Neutrophil (primary cell): ENCODE measurements at regions not wholly inside any gene's neighbourhood (a gene's known extent, or its start where the extent isn't known, plus 50 kb on each side); places are given as distances from the start of the nearest gene placed in this dataset.

Experiments
- H3K27ac ChIP-seq: fragments of 200-600 bp; sonication (generic); 2 replicates; pipeline ENCODE4 v1.5.1; 2016; ENCODE audit warnings: mild to moderate bottlenecking, moderate library complexity
- H3K27me3 ChIP-seq: fragments of 200-600 bp; sonication (generic); 2 replicates; pipeline ENCODE4 v1.6.0; 2016; ENCODE audit warnings: mild to moderate bottlenecking
- H3K36me3 ChIP-seq: fragments of 200-600 bp; sonication (generic); 2 replicates; pipeline ENCODE4 v1.5.1; 2017
- H3K4me1 ChIP-seq, 2 experiments: fragments of 200-600 bp in 1 of 2; sonication (generic) in 1 of 2; 1 replicate in 1 of 2; 2 replicates in 1 of 2; pipeline versions ENCODE4 v1.5.1 to v1.6.1; 2013 to 2016; ENCODE audit warnings: low read depth in 1 of 2, low read length in 1 of 2, mild to moderate bottlenecking in 1 of 2, moderate library complexity in 1 of 2; ENCODE audit not compliant: control insufficient read depth in 1 of 2, insufficient read depth in 1 of 2
- H3K4me3 ChIP-seq, 2 experiments: fragments of 200-600 bp in 1 of 2; sonication (generic) in 1 of 2; 1 replicate in 1 of 2; 2 replicates in 1 of 2; pipeline ENCODE4 v1.5.1; 2013 to 2016; ENCODE audit warnings: low read depth in 1 of 2, low read length in 1 of 2, mild to moderate bottlenecking in 1 of 2, moderate library complexity in 1 of 2
- H3K9me3 ChIP-seq: fragments of 200-600 bp; sonication (generic); 2 replicates; pipeline ENCODE4 v1.5.1; 2016
- TF ChIP-seq, protein P1 (sequence below): fragments of 200-600 bp; sonication (generic); IDR thresholded peaks from 2 replicates; pipeline ENCODE4 v1.5.1; 2016; ENCODE audit warnings: antibody characterized with exemption

DNA sequence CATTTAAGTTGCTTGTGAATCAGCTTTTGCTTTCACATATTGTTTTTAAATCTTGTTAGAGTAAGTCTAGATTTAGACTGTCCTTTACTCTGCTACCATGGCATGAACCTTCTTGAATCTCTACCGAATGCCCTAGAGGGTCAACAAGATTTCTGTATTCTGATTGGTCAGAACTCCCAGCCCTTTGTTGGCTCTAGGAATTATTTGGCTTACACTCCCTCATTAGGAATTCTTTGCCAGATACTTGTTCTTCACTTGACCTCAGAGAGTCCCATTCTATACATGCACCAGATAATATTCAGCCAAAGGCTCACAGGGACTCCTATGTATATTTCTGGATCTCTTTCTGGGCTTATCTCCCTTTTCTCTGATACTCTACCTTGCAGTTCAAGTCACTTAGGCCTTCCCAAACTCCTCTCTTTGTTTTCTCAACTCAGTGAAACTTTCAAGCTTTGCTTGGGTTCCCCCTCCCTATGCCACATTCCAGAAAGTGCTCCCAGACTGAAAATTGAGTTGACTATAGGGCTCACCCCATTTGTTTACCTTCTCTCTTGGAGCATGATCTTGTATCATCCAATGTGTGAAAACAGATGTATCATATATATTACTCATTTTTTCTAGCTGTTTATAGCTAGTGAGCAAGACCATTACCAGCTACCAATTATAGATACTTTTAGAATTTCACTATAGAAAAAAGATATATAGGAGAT lies 405.0 kb downstream of the PLPP3 start:
- Histone ChIP-seq H3K27me3 (no peaks in the 10 kb centered on the region), H3K27ac (no peak overlapping the region), H3K4me1 (no peaks in the 10 kb centered on the region), H3K9me3 (no peaks in the 10 kb centered on the region), H3K36me3 (no peaks in the 10 kb centered on the region), H3K4me3 (no peak overlapping the region)
- TF ChIP-seq, protein P1, sequence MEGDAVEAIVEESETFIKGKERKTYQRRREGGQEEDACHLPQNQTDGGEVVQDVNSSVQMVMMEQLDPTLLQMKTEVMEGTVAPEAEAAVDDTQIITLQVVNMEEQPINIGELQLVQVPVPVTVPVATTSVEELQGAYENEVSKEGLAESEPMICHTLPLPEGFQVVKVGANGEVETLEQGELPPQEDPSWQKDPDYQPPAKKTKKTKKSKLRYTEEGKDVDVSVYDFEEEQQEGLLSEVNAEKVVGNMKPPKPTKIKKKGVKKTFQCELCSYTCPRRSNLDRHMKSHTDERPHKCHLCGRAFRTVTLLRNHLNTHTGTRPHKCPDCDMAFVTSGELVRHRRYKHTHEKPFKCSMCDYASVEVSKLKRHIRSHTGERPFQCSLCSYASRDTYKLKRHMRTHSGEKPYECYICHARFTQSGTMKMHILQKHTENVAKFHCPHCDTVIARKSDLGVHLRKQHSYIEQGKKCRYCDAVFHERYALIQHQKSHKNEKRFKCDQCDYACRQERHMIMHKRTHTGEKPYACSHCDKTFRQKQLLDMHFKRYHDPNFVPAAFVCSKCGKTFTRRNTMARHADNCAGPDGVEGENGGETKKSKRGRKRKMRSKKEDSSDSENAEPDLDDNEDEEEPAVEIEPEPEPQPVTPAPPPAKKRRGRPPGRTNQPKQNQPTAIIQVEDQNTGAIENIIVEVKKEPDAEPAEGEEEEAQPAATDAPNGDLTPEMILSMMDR = no peak

DNA sequence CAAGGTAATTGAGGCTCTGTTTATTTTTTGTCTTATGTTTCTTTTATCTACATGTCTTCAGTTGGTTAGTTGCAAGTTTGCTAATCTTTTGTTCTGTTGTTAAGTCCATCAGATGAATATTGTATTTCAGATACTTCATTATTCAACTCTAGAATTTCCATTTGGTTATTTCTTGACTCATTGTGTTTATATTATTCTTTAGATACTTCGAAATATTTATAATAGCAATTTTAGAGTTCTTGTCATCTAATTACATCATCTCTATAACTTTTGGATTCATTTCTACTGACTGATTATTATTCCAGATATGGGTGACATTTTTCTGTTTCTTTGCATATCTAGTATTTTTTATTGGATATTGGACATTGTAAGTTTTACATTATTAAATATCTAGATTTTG lies 405.6 kb downstream of the PLPP3 start:
- no peak overlapping the region for H3K27ac ChIP-seq
- H3K36me3 ChIP-seq = no peaks in the 10 kb centered on the region
- H3K27me3 ChIP-seq = no peaks in the 10 kb centered on the region
- no peaks in the 10 kb centered on the region for H3K9me3 ChIP-seq
- TF ChIP-seq, protein P1 = no peak
- H3K4me1 ChIP-seq = no peaks in the 10 kb centered on the region
- H3K4me3 ChIP-seq = no peak overlapping the region

DNA sequence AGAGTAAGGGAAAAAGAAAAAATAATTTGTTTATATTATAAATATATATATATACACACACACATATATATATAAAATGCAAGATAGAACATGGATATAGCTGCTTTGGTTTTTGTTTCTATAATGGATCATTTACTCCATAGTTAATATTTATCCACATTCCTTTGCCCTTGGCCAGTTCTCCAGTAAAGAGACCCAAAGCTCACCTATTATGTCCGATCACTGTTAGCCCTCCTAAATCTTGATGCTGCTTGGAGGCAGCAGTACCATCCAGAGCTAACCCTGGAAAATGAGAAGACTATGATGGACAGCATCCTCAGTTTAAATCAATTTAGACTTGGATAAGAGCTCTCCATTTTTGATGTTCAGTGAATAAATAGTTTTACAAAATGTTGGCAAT lies 407.7 kb downstream of the PLPP3 start:
- Histone ChIP-seq H3K4me1 (no peaks in the 10 kb centered on the region), H3K36me3 (no peaks in the 10 kb centered on the region), H3K9me3 (no peaks in the 10 kb centered on the region), H3K27ac (no peak overlapping the region), H3K27me3 (no peaks in the 10 kb centered on the region), H3K4me3 (no peak overlapping the region)
- TF ChIP-seq, protein P1 = no peak

DNA sequence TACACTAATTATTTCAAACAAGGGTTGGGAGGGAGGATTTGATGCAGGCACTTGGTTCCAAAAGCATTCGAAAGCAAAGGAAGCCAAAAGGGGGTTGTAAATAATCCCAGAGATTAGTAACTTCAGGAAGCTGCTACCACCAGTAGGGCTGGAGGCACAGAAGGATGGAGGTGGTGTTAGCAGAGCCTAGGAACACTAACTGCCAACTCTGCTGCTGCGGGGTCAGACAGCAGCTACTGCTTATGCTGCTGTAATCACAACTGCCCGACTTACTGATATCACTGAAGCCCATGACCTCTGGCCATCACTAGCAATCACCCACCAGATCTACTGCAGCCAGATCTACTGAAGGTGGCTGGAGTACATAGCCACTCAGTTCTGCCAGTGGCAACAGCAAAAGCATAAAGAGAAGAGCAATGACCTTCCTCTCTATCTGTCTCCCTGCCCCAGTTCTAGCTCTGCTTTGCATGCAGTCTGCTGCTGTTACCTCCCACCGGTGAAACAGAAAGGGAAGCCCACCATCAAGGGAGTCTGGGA lies 408.5 kb downstream of the PLPP3 start:
- H3K4me1 ChIP-seq = no peaks in the 10 kb centered on the region
- no peak overlapping the region for H3K27ac ChIP-seq
- H3K36me3 ChIP-seq = no peaks in the 10 kb centered on the region
- H3K27me3 ChIP-seq = no peaks in the 10 kb centered on the region
- H3K4me3 ChIP-seq = no peak overlapping the region
- no peaks in the 10 kb centered on the region for H3K9me3 ChIP-seq
- TF ChIP-seq, protein P1 = no peak

DNA sequence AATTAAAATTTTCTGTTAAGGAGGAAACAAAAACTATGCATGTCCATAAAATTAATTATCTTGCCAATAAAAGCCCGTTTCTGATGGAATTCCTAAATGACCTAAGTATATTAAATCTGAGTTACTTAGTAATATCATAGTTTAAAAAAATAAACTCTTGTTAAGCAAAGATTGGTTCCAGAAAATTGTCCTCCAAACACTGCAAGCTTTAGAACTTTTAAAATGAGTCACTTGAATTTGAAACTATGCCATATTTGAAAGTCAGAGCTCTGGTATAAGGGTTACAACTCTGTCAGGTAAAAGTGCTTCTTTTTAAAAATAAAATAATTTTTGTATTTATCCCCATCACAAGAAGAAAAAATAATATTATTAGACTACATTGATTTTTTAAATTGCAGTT lies 409.5 kb downstream of the PLPP3 start:
- Histone ChIP-seq H3K4me3 (no peak overlapping the region), H3K27me3 (no peaks in the 10 kb centered on the region), H3K4me1 (no peaks in the 10 kb centered on the region), H3K9me3 (no peaks in the 10 kb centered on the region), H3K36me3 (no peaks in the 10 kb centered on the region), H3K27ac (no peak overlapping the region)
- TF ChIP-seq, protein P1 = no peak
